Trophoblast cell (in vitro differentiated cells and primary cell): ENCODE measurements at regions not wholly inside any gene's neighbourhood (a gene's known extent, or its start where the extent isn't known, plus 50 kb on each side); places are given as distances from the start of the nearest gene placed in this dataset.
A peak's percentile ranks its signal among the peaks of the same experiment; 100 is the strongest.

Experiments
- DNase-seq, 2 donors: peaks; one replicate each; pipeline ENCODE4 v3.0.0-alpha.2; 2016
- H2AFZ ChIP-seq: 2 replicates; pipeline ENCODE4 v1.6.1; 2013; ENCODE audit warnings: low read length, moderate library complexity, mild to moderate bottlenecking; ENCODE audit not compliant: insufficient read depth, poor library complexity
- H2AK5ac ChIP-seq: 2 replicates; pipeline ENCODE4 v1.6.1; 2013; ENCODE audit warnings: mild to moderate bottlenecking, low read length
- H2BK120ac ChIP-seq: 2 replicates; pipeline ENCODE4 v1.6.1; 2013; ENCODE audit warnings: low read length, mild to moderate bottlenecking, moderate library complexity; ENCODE audit not compliant: insufficient read depth, poor library complexity
- H2BK12ac ChIP-seq: 2 replicates; pipeline ENCODE4 v1.6.1; 2013; ENCODE audit warnings: mild to moderate bottlenecking, low read length, moderate library complexity
- H2BK5ac ChIP-seq: 2 replicates; pipeline ENCODE4 v1.6.1; 2013; ENCODE audit warnings: low read length, low read depth, moderate library complexity, mild to moderate bottlenecking; ENCODE audit not compliant: poor library complexity
- H3K14ac ChIP-seq: 2 replicates; pipeline ENCODE4 v1.6.1; 2013; ENCODE audit warnings: mild to moderate bottlenecking, low read length
- H3K18ac ChIP-seq: 2 replicates; pipeline ENCODE4 v1.6.1; 2013; ENCODE audit warnings: mild to moderate bottlenecking, low read length
- H3K23ac ChIP-seq: 2 replicates; pipeline ENCODE4 v1.6.1; 2013; ENCODE audit warnings: low read length
- H3K27ac ChIP-seq: 2 replicates; pipeline ENCODE4 v1.5.1; 2013; ENCODE audit warnings: low read depth, mild to moderate bottlenecking, inconsistent platforms, low read length, moderate library complexity
- H3K27me3 ChIP-seq: 2 replicates; pipeline ENCODE4 v1.6.1; 2013; ENCODE audit warnings: inconsistent platforms, mild to moderate bottlenecking, low read length, moderate library complexity; ENCODE audit not compliant: insufficient read depth
- H3K36me3 ChIP-seq, 2 experiments: 1 replicate in 1 of 2; 2 replicates in 1 of 2; pipeline ENCODE4 v1.6.1; 2013; ENCODE audit warnings: low read length in 2 of 2, mild to moderate bottlenecking in 2 of 2, moderate library complexity in 1 of 2; ENCODE audit not compliant: insufficient read depth in 2 of 2, control insufficient read depth in 1 of 2
- H3K4ac ChIP-seq: 2 replicates; pipeline ENCODE4 v1.6.1; 2013; ENCODE audit warnings: low read depth, mild to moderate bottlenecking, low read length, moderate library complexity
- H3K4me1 ChIP-seq, 2 experiments: 1 replicate in 1 of 2; 2 replicates in 1 of 2; pipeline ENCODE4 v1.6.1; 2013; ENCODE audit warnings: low read length in 2 of 2, mild to moderate bottlenecking in 2 of 2, moderate library complexity in 1 of 2; ENCODE audit not compliant: insufficient read depth in 2 of 2, control insufficient read depth in 1 of 2
- H3K4me2 ChIP-seq: 2 replicates; pipeline ENCODE4 v1.6.1; 2013; ENCODE audit warnings: inconsistent platforms, mild to moderate bottlenecking, low read length, moderate library complexity
- H3K4me3 ChIP-seq: 2 replicates; pipeline ENCODE4 v1.5.1; 2013; ENCODE audit warnings: mild to moderate bottlenecking, low read depth, low read length, inconsistent platforms
- H3K79me1 ChIP-seq: one replicate; pipeline ENCODE4 v1.6.1; 2013; ENCODE audit warnings: low read length
- H3K79me2 ChIP-seq: 2 replicates; pipeline ENCODE4 v1.6.1; 2013; ENCODE audit warnings: low read length, mild to moderate bottlenecking; ENCODE audit not compliant: control insufficient read depth, insufficient read depth, poor library complexity
- H3K9ac ChIP-seq: 2 replicates; pipeline ENCODE4 v1.6.1; 2013; ENCODE audit warnings: mild to moderate bottlenecking, low read length
- H3K9me3 ChIP-seq: 2 replicates; pipeline ENCODE4 v1.6.1; 2013; ENCODE audit warnings: low read depth, mild to moderate bottlenecking, control low read depth, inconsistent platforms, low read length; ENCODE audit not compliant: insufficient read depth
- H4K12ac ChIP-seq: 2 replicates; pipeline ENCODE4 v1.6.1; 2013; ENCODE audit warnings: low read depth, mild to moderate bottlenecking, low read length, moderate library complexity
- H4K8ac ChIP-seq: 2 replicates; pipeline ENCODE4 v1.6.1; 2013; ENCODE audit warnings: low read depth, mild to moderate bottlenecking, low read length, moderate library complexity
- H4K91ac ChIP-seq: one replicate; pipeline ENCODE4 v1.6.1; 2013; ENCODE audit warnings: low read depth, mild to moderate bottlenecking, low read length, moderate library complexity
- WGBS: extraction: QIAGEN DNeasy Blood & Tissue Kit; methylation state at CpG from one replicate; pipeline ENCODE4 v1.1.7; 2013; ENCODE audit warnings: missing lambda C conversion rate; ENCODE audit not compliant: insufficient read length, insufficient coverage; ENCODE audit errors: extremely low coverage; 5-methylcytosine and 5-hydroxymethylcytosine counted together

GRCh38 chr20:3349786-3350185 lies 57.7 kb downstream of the DNAAF9 start:
- no peak overlapping the region for H3K4me2 ChIP-seq
- H2BK120ac ChIP-seq, result no peak overlapping the region
- H4K12ac ChIP-seq, result no peak overlapping the region
- no peak overlapping the region for H3K9ac ChIP-seq
- no peak overlapping the region for H2BK5ac ChIP-seq
- H3K9me3 ChIP-seq, result no peaks in the 10 kb centered on the region
- H3K4ac ChIP-seq, result no peak overlapping the region
- no peaks in the 10 kb centered on the region for H3K4me1 ChIP-seq
- H3K79me1 ChIP-seq, result no peaks in the 10 kb centered on the region
- no peak overlapping the region for H3K14ac ChIP-seq
- no peaks in the 10 kb centered on the region for H3K79me2 ChIP-seq
- DNase-seq, result no peak
- H3K36me3 ChIP-seq, result peaks cover 0 to 7% of the 10 kb centered on the region in 2 experiments
- no peaks in the 10 kb centered on the region for H3K27me3 ChIP-seq
- no peak overlapping the region for H2AK5ac ChIP-seq
- no peak overlapping the region for H2BK12ac ChIP-seq
- H3K23ac ChIP-seq, result no peak overlapping the region
- no peak overlapping the region for H4K91ac ChIP-seq
- H4K8ac ChIP-seq, result no peak overlapping the region
- no peak overlapping the region for H2AFZ ChIP-seq
- no peak overlapping the region for H3K27ac ChIP-seq
- no peak overlapping the region for H3K4me3 ChIP-seq
- H3K18ac ChIP-seq, result no peak overlapping the region
- WGBS, result no CpG with 5 or more reads among the region's 2 CpGs

- Histone ChIP-seq H3K36me3 (peaks cover 0 to 5% of the 10 kb centered on the region in 2 experiments), H3K27ac (no peak overlapping the region), H3K9ac (no peak overlapping the region), H2BK5ac (no peak overlapping the region), H3K18ac (no peak overlapping the region), H3K4ac (no peak overlapping the region), H3K79me2 (no peaks in the 10 kb centered on the region), H2AFZ (no peak overlapping the region), H4K12ac (no peak overlapping the region), H3K9me3 (peaks cover 3% of the 10 kb centered on the region), H3K79me1 (no peaks in the 10 kb centered on the region), H4K91ac (no peak overlapping the region), H2BK120ac (no peak overlapping the region), H4K8ac (no peak overlapping the region), H3K23ac (no peak overlapping the region), H2BK12ac (no peak overlapping the region), H3K27me3 (no peaks in the 10 kb centered on the region), H3K4me2 (no peak overlapping the region), H2AK5ac (no peak overlapping the region), H3K14ac (no peak overlapping the region), H3K4me1 (peaks cover 0 to 4% of the 10 kb centered on the region in 2 experiments), H3K4me3 (no peak overlapping the region)
- no CpG with 5 or more reads among the region's 3 CpGs for WGBS
- DNase-seq, result no peak
Observed at GRCh38 chr20:3342766-3343165, 64.7 kb downstream of the DNAAF9 start.

GRCh38 chr20:3340443-3340842 lies 67.0 kb downstream of the DNAAF9 start:
- no peak overlapping the region for H2BK120ac ChIP-seq
- H3K79me2 ChIP-seq, result no peaks in the 10 kb centered on the region
- H3K27ac ChIP-seq, result no peak overlapping the region
- peaks cover 3% of the 10 kb centered on the region for H3K9me3 ChIP-seq
- H3K79me1 ChIP-seq, result no peaks in the 10 kb centered on the region
- no CpG with 5 or more reads among the region's 9 CpGs for WGBS
- H3K14ac ChIP-seq, result no peak overlapping the region
- H3K27me3 ChIP-seq, result no peaks in the 10 kb centered on the region
- peaks cover 0 to 2% of the 10 kb centered on the region in 2 experiments for H3K36me3 ChIP-seq
- no peak overlapping the region for H3K4me3 ChIP-seq
- H4K8ac ChIP-seq, result no peak overlapping the region
- no peak overlapping the region for H2BK5ac ChIP-seq
- no peak overlapping the region for H3K4me2 ChIP-seq
- no peak overlapping the region for H3K23ac ChIP-seq
- peaks cover 0 to 4% of the 10 kb centered on the region in 2 experiments for H3K4me1 ChIP-seq
- H2BK12ac ChIP-seq, result no peak overlapping the region
- H2AK5ac ChIP-seq, result no peak overlapping the region
- no peak overlapping the region for H2AFZ ChIP-seq
- H3K18ac ChIP-seq, result no peak overlapping the region
- no peak overlapping the region for H4K91ac ChIP-seq
- H3K9ac ChIP-seq, result no peak overlapping the region
- no peak overlapping the region for H4K12ac ChIP-seq
- no peak overlapping the region for H3K4ac ChIP-seq
- peak in 1 of 2 donors; percentile 16 for DNase-seq

GRCh38 chr20:3339571-3339970 lies 67.9 kb downstream of the DNAAF9 start:
- Histone ChIP-seq H2AK5ac (no peak overlapping the region), H3K9ac (no peak overlapping the region), H4K91ac (no peak overlapping the region), H3K79me2 (no peaks in the 10 kb centered on the region), H3K18ac (no peak overlapping the region), H3K79me1 (no peaks in the 10 kb centered on the region), H4K8ac (no peak overlapping the region), H3K36me3 (peaks cover 0 to 2% of the 10 kb centered on the region in 2 experiments), H3K4me2 (no peak overlapping the region), H3K4me3 (no peak overlapping the region), H3K9me3 (peaks cover 3% of the 10 kb centered on the region), H4K12ac (no peak overlapping the region), H2AFZ (no peak overlapping the region), H3K27ac (no peak overlapping the region), H3K4ac (no peak overlapping the region), H2BK5ac (no peak overlapping the region), H3K14ac (no peak overlapping the region), H3K4me1 (peaks cover 0 to 4% of the 10 kb centered on the region in 2 experiments), H3K27me3 (no peaks in the 10 kb centered on the region), H2BK12ac (no peak overlapping the region), H3K23ac (no peak overlapping the region), H2BK120ac (no peak overlapping the region)
- WGBS, result no CpG with 5 or more reads among the region's 1 CpG
- no peak for DNase-seq
